BE2C (cell line): ENCODE measurements at regions not wholly inside any gene's neighbourhood (a gene's known extent, or its start where the extent isn't known, plus 50 kb on each side); places are given as distances from the start of the nearest gene placed in this dataset.

Source experiments
- DNase-seq: peaks from one replicate; pipeline ENCODE4 v3.0.0-alpha.2; 2020
- H3K27me3 ChIP-seq: fragments of 250-450 bp; sonication (Bioruptor Pico); 2 replicates; pipeline ENCODE4 v1.5.1; 2020; ENCODE audit warnings: mild to moderate bottlenecking
- H3K36me3 ChIP-seq: fragments of 250-450 bp; sonication (Bioruptor Pico); 2 replicates; pipeline ENCODE4 v1.5.1; 2020; ENCODE audit warnings: mild to moderate bottlenecking
- H3K4me1 ChIP-seq: fragments of 250-450 bp; sonication (Bioruptor Pico); 2 replicates; pipeline ENCODE4 v1.5.1; 2020
- H3K4me3 ChIP-seq: 2 replicates; pipeline ENCODE4 v1.5.1; 2011; ENCODE audit warnings: low read depth, low read length
- H3K9me3 ChIP-seq: fragments of 250-450 bp; sonication (Bioruptor Pico); 2 replicates; pipeline ENCODE4 v1.5.1; 2020
- CTCF ChIP-seq: IDR thresholded peaks from 2 replicates; pipeline ENCODE4 v1.5.1; 2012; ENCODE audit warnings: mild to moderate bottlenecking, low read depth, low read length

- no peaks in the 10 kb centered on the region for H3K27me3 ChIP-seq
- no peak for TF ChIP-seq CTCF
These were observed 266.6 kb upstream of the C1orf174 start for GRCh38 chr1:4166713-4167112.

GRCh38 chr1:4169991-4170390, 269.9 kb upstream of the C1orf174 start:
- no peak for TF ChIP-seq CTCF
- H3K4me3 ChIP-seq: no peak overlapping the region
- no peaks in the 10 kb centered on the region for H3K36me3 ChIP-seq
- H3K9me3 ChIP-seq: no peaks in the 10 kb centered on the region
- no peaks in the 10 kb centered on the region for H3K4me1 ChIP-seq
- no peaks in the 10 kb centered on the region for H3K27me3 ChIP-seq
- DNase-seq: no peak

More at GRCh38 chr1:4166713-4167112, 266.6 kb upstream of the C1orf174 start:
- H3K9me3 ChIP-seq: no peaks in the 10 kb centered on the region
- H3K4me1 ChIP-seq: no peaks in the 10 kb centered on the region
- no peak for DNase-seq
- no peaks in the 10 kb centered on the region for H3K36me3 ChIP-seq
- no peak overlapping the region for H3K4me3 ChIP-seq

- no peak for TF ChIP-seq CTCF
- no peak for DNase-seq
- H3K27me3 ChIP-seq: no peaks in the 10 kb centered on the region
- H3K4me1 ChIP-seq: no peaks in the 10 kb centered on the region
- no peaks in the 10 kb centered on the region for H3K9me3 ChIP-seq
- H3K4me3 ChIP-seq: no peak overlapping the region
- no peaks in the 10 kb centered on the region for H3K36me3 ChIP-seq
These were observed 270.7 kb upstream of the C1orf174 start for GRCh38 chr1:4170548-4171340.

GRCh38 chr1:4171480-4172450, 271.7 kb upstream of the C1orf174 start:
- H3K36me3 ChIP-seq: no peaks in the 10 kb centered on the region
- DNase-seq: no peak
- TF ChIP-seq CTCF: no peak
- no peaks in the 10 kb centered on the region for H3K27me3 ChIP-seq
- H3K4me1 ChIP-seq: no peaks in the 10 kb centered on the region
- H3K4me3 ChIP-seq: no peak overlapping the region
- H3K9me3 ChIP-seq: no peaks in the 10 kb centered on the region

- Histone ChIP-seq H3K27me3 (no peaks in the 10 kb centered on the region), H3K9me3 (no peaks in the 10 kb centered on the region), H3K4me1 (no peaks in the 10 kb centered on the region), H3K4me3 (no peak overlapping the region), H3K36me3 (no peaks in the 10 kb centered on the region)
- TF ChIP-seq CTCF: no peak
- no peak for DNase-seq
These were observed 272.9 kb upstream of the C1orf174 start for GRCh38 chr1:4172644-4173599.
